Naive thymus-derived CD4-positive, alpha-beta T cell (primary cell): ENCODE measurements at regions not wholly inside any gene's neighbourhood (a gene's known extent, or its start where the extent isn't known, plus 50 kb on each side); places are given as distances from the start of the nearest gene placed in this dataset.

ENCODE experiments used
- ATAC-seq: fragments of 150-1000 bp; cut with Tn5 transposase; 2 replicates; pipeline ENCODE4 v1.10.0; 2021; ENCODE audit warnings: mild to moderate bottlenecking, moderate library complexity
- CTCF ChIA-PET: fragments of 350-600 bp; sonication (Branson Sonifier 250); formaldehyde crosslinking; loops from one replicate; lab custom pipeline; 2021; ENCODE audit warnings: antibody characterized with exemption; lab: Charles Lee
- POLR2A ChIA-PET: fragments of 350-600 bp; sonication (Branson Sonifier 250); formaldehyde crosslinking; loops from one replicate; lab custom pipeline; 2021; ENCODE audit warnings: antibody characterized with exemption, inconsistent platforms; lab: Charles Lee
- DNase-seq, 9 donors: peaks; one replicate each; pipeline versions ENCODE4 v3.0.0 to v3.0.0-alpha.2; 2020 to 2022; ENCODE audit warnings: mixed read lengths in 1 of 9
- H3K27ac ChIP-seq: one replicate; pipeline ENCODE4 v1.7.0; 2013; ENCODE audit warnings: mild to moderate bottlenecking, low read depth, low read length, moderate library complexity
- H3K27me3 ChIP-seq, 2 donors: one replicate each; pipeline ENCODE4 v1.7.0; 2013; ENCODE audit warnings: low read length in 2 of 2, mild to moderate bottlenecking in 2 of 2, moderate library complexity in 2 of 2; ENCODE audit not compliant: control insufficient read depth in 2 of 2, insufficient read depth in 2 of 2
- H3K36me3 ChIP-seq, 3 experiments: 1 replicate in 2 of 3; 2 replicates in 1 of 3; pipeline ENCODE4 v1.7.0; 2013; ENCODE audit warnings: low read length in 3 of 3, mild to moderate bottlenecking in 3 of 3, moderate library complexity in 1 of 3; ENCODE audit not compliant: insufficient read depth in 3 of 3, control insufficient read depth in 2 of 3
- H3K4me1 ChIP-seq, 2 donors: one replicate each; pipeline ENCODE4 v1.7.0; 2013; ENCODE audit warnings: low read length in 2 of 2, mild to moderate bottlenecking in 2 of 2, moderate library complexity in 1 of 2; ENCODE audit not compliant: control insufficient read depth in 2 of 2, insufficient read depth in 2 of 2
- H3K4me3 ChIP-seq: 2 replicates; pipeline ENCODE4 v1.7.0; 2013; ENCODE audit warnings: mild to moderate bottlenecking, low read length
- H3K9me3 ChIP-seq, 3 experiments: 1 replicate in 2 of 3; 2 replicates in 1 of 3; pipeline ENCODE4 v1.7.0; 2013; ENCODE audit warnings: low read length in 3 of 3; ENCODE audit not compliant: control insufficient read depth in 2 of 3
- H3K27ac Mint-ChIP-seq, 9 donors: one replicate each; pipeline ENCODE4 v1.8.0; 2020 to 2022; ENCODE audit warnings: mixed read lengths in 9 of 9, mild to moderate bottlenecking in 8 of 9, moderate library complexity in 5 of 9, inconsistent platforms in 2 of 9
- H3K27me3 Mint-ChIP-seq, 5 donors: one replicate each; pipeline ENCODE4 v1.8.0; 2021 to 2022; ENCODE audit warnings: mixed read lengths in 5 of 5, mild to moderate bottlenecking in 1 of 5
- H3K36me3 Mint-ChIP-seq, 5 donors: one replicate each; pipeline ENCODE4 v1.8.0; 2020 to 2022; ENCODE audit warnings: mixed read lengths in 5 of 5, mild to moderate bottlenecking in 3 of 5, inconsistent platforms in 1 of 5
- H3K4me1 Mint-ChIP-seq, 7 donors: one replicate each; pipeline ENCODE4 v1.8.0; 2020 to 2022; ENCODE audit warnings: mixed read lengths in 7 of 7, mild to moderate bottlenecking in 3 of 7, inconsistent platforms in 1 of 7
- H3K4me3 Mint-ChIP-seq, 10 donors: one replicate each; pipeline ENCODE4 v1.8.0; 2020 to 2022; ENCODE audit warnings: mild to moderate bottlenecking in 10 of 10, mixed read lengths in 10 of 10, moderate library complexity in 6 of 10, inconsistent platforms in 2 of 10
- H3K9me3 Mint-ChIP-seq, 11 donors: one replicate each; pipeline ENCODE4 v1.8.0; 2020 to 2022; ENCODE audit warnings: mixed read lengths in 11 of 11, mild to moderate bottlenecking in 4 of 11, inconsistent platforms in 1 of 11, moderate library complexity in 1 of 11
- intact Hi-C, 2 donors: fragments of 100-400 bp; cut with micrococcal nuclease; formaldehyde crosslinking; loops; one replicate each; pipeline ENCODE4 v1.15.1; 2023

GRCh38 chr7:12456506-12456905, 52.8 kb upstream of the VWDE start:
- ATAC-seq (no peak), DNase-seq (no peak)
- Histone ChIP-seq H3K36me3 (no peaks in the 10 kb centered on the region), H3K27me3 (no peaks in the 10 kb centered on the region), H3K9me3 (no peaks in the 10 kb centered on the region), H3K4me1 (no peaks in the 10 kb centered on the region), H3K4me3 (no peak overlapping the region), H3K27ac (no peak overlapping the region)
- Mint-ChIP-seq H3K36me3 (no peaks in the 10 kb centered on the region), H3K4me1 (no peaks in the 10 kb centered on the region), H3K27ac (no peak overlapping the region), H3K27me3 (peaks cover 6 to 27% (median 12%) of the 10 kb centered on the region in 5 donors), H3K9me3 (peaks cover 0 to 4% (median 0%) of the 10 kb centered on the region in 11 donors), H3K4me3 (no peak overlapping the region)
- ChIA-PET POLR2A (no interaction called here), CTCF (no interaction called here)
- intact Hi-C loops: no loop called here

GRCh38 chr7:12458520-12459131, 55.0 kb upstream of the VWDE start:
- no peaks in the 10 kb centered on the region for H3K4me1 ChIP-seq
- Mint-ChIP-seq H3K27ac (no peak overlapping the region), H3K4me3 (no peak overlapping the region), H3K9me3 (peaks cover 0 to 7% (median 0%) of the 10 kb centered on the region in 11 donors), H3K27me3 (peaks cover 9 to 21% (median 12%) of the 10 kb centered on the region in 5 donors), H3K36me3 (no peaks in the 10 kb centered on the region), H3K4me1 (no peaks in the 10 kb centered on the region)
- no peak overlapping the region for H3K27ac ChIP-seq
- intact Hi-C loops: loop anchor here (1.0 kb wide), 2 partner anchors 32 to 38 kb away; no protein-coding TSS in a partner anchor
- H3K9me3 ChIP-seq: no peaks in the 10 kb centered on the region
- peak; percentile 77 for ATAC-seq
- POLR2A ChIA-PET: no interaction called here
- peak in 4 of 9 donors; percentile 1 to 18 (median 3) for DNase-seq
- H3K4me3 ChIP-seq: no peak overlapping the region
- CTCF ChIA-PET: interaction anchor here (0.6 to 2.0 kb wide), 6 partner anchors 22 to 50 kb away, joined by 3 to 26 read pairs (median 3); no protein-coding TSS in a partner anchor
- no peaks in the 10 kb centered on the region for H3K36me3 ChIP-seq
- no peaks in the 10 kb centered on the region for H3K27me3 ChIP-seq

DNA sequence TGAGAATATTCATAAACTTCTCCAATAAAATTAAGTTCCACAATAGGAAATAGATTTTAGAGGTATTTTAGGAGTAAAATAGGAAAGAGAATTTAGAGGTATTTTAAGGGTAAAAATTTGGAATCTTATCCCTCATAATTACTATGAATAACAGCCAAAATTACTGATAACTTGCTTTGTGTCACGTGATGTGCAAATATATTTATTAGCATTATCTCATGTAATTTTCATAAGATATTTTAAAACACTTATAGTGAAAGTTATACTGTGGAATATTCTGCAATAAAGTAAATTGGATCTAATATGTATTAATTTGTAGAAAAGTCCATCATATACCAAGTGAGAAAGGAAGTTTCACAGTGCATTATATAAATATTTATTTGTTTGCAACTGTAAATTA, 64.2 kb upstream of the VWDE start:
- no peaks in the 10 kb centered on the region for H3K36me3 ChIP-seq
- Mint-ChIP-seq H3K27ac (no peak overlapping the region), H3K9me3 (peaks cover 0 to 8% (median 0%) of the 10 kb centered on the region in 11 donors), H3K36me3 (no peaks in the 10 kb centered on the region), H3K4me3 (no peak overlapping the region), H3K4me1 (no peaks in the 10 kb centered on the region), H3K27me3 (peaks cover 0 to 11% (median 4%) of the 10 kb centered on the region in 5 donors)
- intact Hi-C loops: no loop called here
- CTCF ChIA-PET: no interaction called here
- no peak overlapping the region for H3K27ac ChIP-seq
- no peaks in the 10 kb centered on the region for H3K27me3 ChIP-seq
- no peak overlapping the region for H3K4me3 ChIP-seq
- DNase-seq: no peak
- H3K9me3 ChIP-seq: no peaks in the 10 kb centered on the region
- no peak for ATAC-seq
- POLR2A ChIA-PET: no interaction called here
- no peaks in the 10 kb centered on the region for H3K4me1 ChIP-seq

DNA sequence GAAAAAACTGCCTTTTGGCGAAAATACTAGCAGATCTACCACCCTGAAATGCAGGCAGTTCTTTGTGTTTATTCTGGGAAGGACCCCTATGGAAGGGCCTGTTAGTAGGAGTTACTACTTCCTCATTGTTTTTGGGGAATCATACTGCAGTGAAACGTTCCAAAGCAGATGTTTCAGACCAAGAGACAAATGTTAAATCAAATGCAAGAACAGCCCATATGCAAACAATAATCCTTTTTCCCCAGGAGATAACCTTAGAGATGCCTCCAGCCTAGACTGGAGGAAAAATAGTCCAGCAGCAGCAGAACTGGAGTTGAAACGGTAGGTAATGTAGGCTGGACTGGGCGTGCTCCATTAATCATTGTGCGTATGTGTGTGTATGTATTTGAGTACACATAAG, 65.9 kb upstream of the VWDE start:
- no peak overlapping the region for H3K4me3 Mint-ChIP-seq
- H3K4me1 ChIP-seq: no peaks in the 10 kb centered on the region
- H3K27ac ChIP-seq: no peak overlapping the region
- H3K4me3 ChIP-seq: no peak overlapping the region
- DNase-seq (no peak), ATAC-seq (no peak)
- no peaks in the 10 kb centered on the region for H3K9me3 ChIP-seq
- POLR2A ChIA-PET: no interaction called here
- no peaks in the 10 kb centered on the region for H3K4me1 Mint-ChIP-seq
- no peaks in the 10 kb centered on the region for H3K27me3 ChIP-seq
- H3K9me3 Mint-ChIP-seq: no peaks in the 10 kb centered on the region
- no peaks in the 10 kb centered on the region for H3K36me3 Mint-ChIP-seq
- H3K27me3 Mint-ChIP-seq: peaks cover 0 to 7% (median 4%) of the 10 kb centered on the region in 5 donors
- CTCF ChIA-PET: no interaction called here
- intact Hi-C loops: no loop called here
- H3K27ac Mint-ChIP-seq: no peak overlapping the region
- no peaks in the 10 kb centered on the region for H3K36me3 ChIP-seq

DNA sequence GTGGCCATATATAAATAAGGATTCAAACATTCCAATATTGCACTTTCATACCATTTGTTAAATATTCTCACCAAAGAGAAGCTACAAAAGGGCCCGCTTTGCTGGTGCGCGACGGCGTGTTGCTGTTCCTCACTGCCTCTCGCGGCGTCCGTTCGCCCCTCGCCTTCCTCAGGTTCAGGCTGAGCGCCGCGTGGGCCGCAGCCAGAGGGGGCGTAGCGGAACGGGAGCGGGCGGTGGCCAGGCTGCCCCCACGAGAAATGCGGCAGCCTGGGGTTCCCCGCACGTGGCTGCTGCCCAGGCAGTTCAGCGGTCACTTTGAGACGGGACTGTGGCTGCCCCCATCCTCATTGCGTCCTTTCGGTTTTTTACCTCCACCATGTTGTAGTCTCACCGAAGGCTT, 67.3 kb upstream of the VWDE start:
- Mint-ChIP-seq H3K9me3 (no peaks in the 10 kb centered on the region), H3K36me3 (no peaks in the 10 kb centered on the region), H3K4me3 (no peak overlapping the region), H3K27ac (no peak overlapping the region), H3K4me1 (no peaks in the 10 kb centered on the region), H3K27me3 (peaks cover 0 to 4% (median 0%) of the 10 kb centered on the region in 5 donors)
- no peaks in the 10 kb centered on the region for H3K27me3 ChIP-seq
- H3K36me3 ChIP-seq: no peaks in the 10 kb centered on the region
- no peak overlapping the region for H3K4me3 ChIP-seq
- no peak overlapping the region for H3K27ac ChIP-seq
- DNase-seq (no peak), ATAC-seq (no peak)
- ChIA-PET CTCF (no interaction called here), POLR2A (no interaction called here)
- no peaks in the 10 kb centered on the region for H3K4me1 ChIP-seq
- H3K9me3 ChIP-seq: no peaks in the 10 kb centered on the region
- intact Hi-C loops: no loop called here

DNA sequence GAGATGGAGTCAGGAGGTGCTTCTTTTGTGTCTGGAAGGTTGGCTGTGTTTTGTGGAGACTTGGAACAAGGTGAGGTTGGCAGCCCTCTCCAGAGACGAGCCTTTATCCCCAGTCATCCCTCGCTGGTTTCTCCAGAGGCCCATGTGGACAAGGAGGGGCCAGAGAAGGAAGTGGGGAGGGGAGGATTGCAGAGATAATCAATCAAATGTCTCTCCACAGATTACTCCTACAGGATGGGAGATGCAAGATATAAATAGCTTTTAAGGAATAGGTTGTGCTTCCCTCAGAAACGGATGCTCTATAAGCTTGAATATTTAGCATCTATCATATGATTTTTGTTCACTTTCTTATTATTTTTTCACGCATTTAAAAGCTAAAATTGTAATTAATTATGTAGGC, 70.4 kb upstream of the VWDE start:
- Histone ChIP-seq H3K4me3 (no peak overlapping the region), H3K27ac (no peak overlapping the region), H3K36me3 (no peaks in the 10 kb centered on the region), H3K4me1 (no peaks in the 10 kb centered on the region), H3K27me3 (no peaks in the 10 kb centered on the region), H3K9me3 (no peaks in the 10 kb centered on the region)
- no peak overlapping the region for H3K4me3 Mint-ChIP-seq
- no peaks in the 10 kb centered on the region for H3K36me3 Mint-ChIP-seq
- H3K27me3 Mint-ChIP-seq: peaks cover 0 to 4% (median 0%) of the 10 kb centered on the region in 5 donors
- DNase-seq (no peak), ATAC-seq (no peak)
- intact Hi-C loops: no loop called here
- CTCF ChIA-PET: interaction anchor here (0.6 kb wide), 1 partner anchor 467 kb away, joined by 3 read pairs; no protein-coding TSS in a partner anchor
- H3K4me1 Mint-ChIP-seq: no peaks in the 10 kb centered on the region
- POLR2A ChIA-PET: no interaction called here
- H3K27ac Mint-ChIP-seq: no peak overlapping the region
- H3K9me3 Mint-ChIP-seq: no peaks in the 10 kb centered on the region

GRCh38 chr7:12475362-12476063, 71.8 kb upstream of the VWDE start:
- no peaks in the 10 kb centered on the region for H3K9me3 ChIP-seq
- no peaks in the 10 kb centered on the region for H3K9me3 Mint-ChIP-seq

More at GRCh38 chr7:12475362-12476063, 71.8 kb upstream of the VWDE start:
- H3K4me3 ChIP-seq: no peak overlapping the region
- H3K27me3 Mint-ChIP-seq: peaks cover 0 to 4% (median 0%) of the 10 kb centered on the region in 5 donors
- no peak overlapping the region for H3K27ac ChIP-seq
- CTCF ChIA-PET: no interaction called here
- no peak for ATAC-seq
- no peaks in the 10 kb centered on the region for H3K4me1 ChIP-seq
- H3K4me1 Mint-ChIP-seq: no peaks in the 10 kb centered on the region
- H3K4me3 Mint-ChIP-seq: no peak overlapping the region
- H3K27ac Mint-ChIP-seq: no peak overlapping the region
- DNase-seq: no peak
- intact Hi-C loops: no loop called here
- no peaks in the 10 kb centered on the region for H3K27me3 ChIP-seq
- POLR2A ChIA-PET: no interaction called here
- no peaks in the 10 kb centered on the region for H3K36me3 ChIP-seq
- no peaks in the 10 kb centered on the region for H3K36me3 Mint-ChIP-seq
